ENCODE measurements at regions not wholly inside any gene's neighbourhood (a gene's known extent, or its start where the extent isn't known, plus 50 kb on each side); places are given as distances from the start of the nearest gene placed in this dataset.

DNA sequence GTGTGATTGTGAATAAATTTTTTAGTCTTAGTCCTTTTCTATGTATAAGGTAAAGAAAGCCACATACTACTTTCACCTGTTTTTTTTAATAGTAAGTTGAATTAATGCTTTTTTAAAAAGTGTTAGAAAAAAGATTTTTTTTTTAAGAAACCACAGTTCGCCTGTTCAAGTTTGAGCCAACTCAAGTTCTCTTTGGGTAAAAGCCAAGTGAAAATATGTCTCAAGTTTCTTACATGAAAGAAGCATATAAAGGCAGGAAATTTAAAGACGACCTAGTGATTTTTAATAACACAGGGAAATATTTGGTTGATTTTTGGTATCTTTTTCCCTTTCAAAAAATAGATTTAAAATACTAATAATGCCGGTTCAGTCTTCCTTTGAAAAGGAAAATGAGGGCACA is 369.9 kb upstream of the NR3C2 start:
- TF ChIP-seq POLR2A (IDR thresholded peaks at IDR 0.05), result no peak
- TF ChIP-seq, protein P1, sequence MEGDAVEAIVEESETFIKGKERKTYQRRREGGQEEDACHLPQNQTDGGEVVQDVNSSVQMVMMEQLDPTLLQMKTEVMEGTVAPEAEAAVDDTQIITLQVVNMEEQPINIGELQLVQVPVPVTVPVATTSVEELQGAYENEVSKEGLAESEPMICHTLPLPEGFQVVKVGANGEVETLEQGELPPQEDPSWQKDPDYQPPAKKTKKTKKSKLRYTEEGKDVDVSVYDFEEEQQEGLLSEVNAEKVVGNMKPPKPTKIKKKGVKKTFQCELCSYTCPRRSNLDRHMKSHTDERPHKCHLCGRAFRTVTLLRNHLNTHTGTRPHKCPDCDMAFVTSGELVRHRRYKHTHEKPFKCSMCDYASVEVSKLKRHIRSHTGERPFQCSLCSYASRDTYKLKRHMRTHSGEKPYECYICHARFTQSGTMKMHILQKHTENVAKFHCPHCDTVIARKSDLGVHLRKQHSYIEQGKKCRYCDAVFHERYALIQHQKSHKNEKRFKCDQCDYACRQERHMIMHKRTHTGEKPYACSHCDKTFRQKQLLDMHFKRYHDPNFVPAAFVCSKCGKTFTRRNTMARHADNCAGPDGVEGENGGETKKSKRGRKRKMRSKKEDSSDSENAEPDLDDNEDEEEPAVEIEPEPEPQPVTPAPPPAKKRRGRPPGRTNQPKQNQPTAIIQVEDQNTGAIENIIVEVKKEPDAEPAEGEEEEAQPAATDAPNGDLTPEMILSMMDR (IDR thresholded peaks at IDR 0.05), result no peak
